Caco-2 (cell line): ENCODE measurements at regions not wholly inside any gene's neighbourhood (a gene's known extent, or its start where the extent isn't known, plus 50 kb on each side); places are given as distances from the start of the nearest gene placed in this dataset.

Experiments
- BruUV-seq: library from RNA; stranded (reverse); fragments of 400-500 nt; replicated peaks from 2 replicates; lab custom pipeline; 2021; lab: Mats Ljungman, UMichigan
- CTCF ChIA-PET: fragments of 300-600 bp; sonication (Branson Sonifier 250); formaldehyde crosslinking; loops from one replicate; lab custom pipeline; 2022; ENCODE audit warnings: antibody characterized with exemption; lab: Charles Lee
- POLR2A ChIA-PET: fragments of 300-600 bp; sonication (Branson Sonifier 250); formaldehyde crosslinking; loops from one replicate; lab custom pipeline; 2022; ENCODE audit warnings: antibody characterized with exemption; lab: Charles Lee
- DNase-seq, 2 experiments: peaks; one replicate each; pipeline versions ENCODE4 v3.0.0 to v3.0.0-alpha.2; 2020 to 2022
- H3K27me3 ChIP-seq: replicated peaks from 2 replicates; pipeline ENCODE4 v1.6.0; 2011; ENCODE audit warnings: low read length; ENCODE audit not compliant: control insufficient read depth, insufficient read depth
- H3K36me3 ChIP-seq: 2 replicates; pipeline ENCODE4 v1.5.1; 2011; ENCODE audit warnings: low read length; ENCODE audit not compliant: control insufficient read depth, insufficient read depth
- H3K4me1 ChIP-seq: fragments of 250-450 bp; sonication (Bioruptor Pico); 2 replicates; pipeline ENCODE4 v1.5.1; 2020; ENCODE audit warnings: mild to moderate bottlenecking
- H3K4me3 ChIP-seq: 2 replicates; pipeline ENCODE4 v1.5.1; 2011; ENCODE audit warnings: low read depth, mild to moderate bottlenecking, control low read depth, low read length
- H3K9me3 ChIP-seq: fragments of 250-450 bp; sonication (Bioruptor Pico); 2 replicates; pipeline ENCODE4 v1.5.1; 2020; ENCODE audit warnings: mild to moderate bottlenecking, moderate library complexity
- H3K27ac Mint-ChIP-seq: one replicate; pipeline ENCODE4 v1.8.0; 2022; ENCODE audit warnings: mixed read lengths; ENCODE audit not compliant: unreplicated experiment
- H3K27me3 Mint-ChIP-seq: one replicate; pipeline ENCODE4 v1.8.0; 2022; ENCODE audit warnings: mixed read lengths; ENCODE audit not compliant: insufficient read depth, unreplicated experiment
- H3K36me3 Mint-ChIP-seq: one replicate; pipeline ENCODE4 v1.8.0; 2022; ENCODE audit warnings: mild to moderate bottlenecking, mixed read lengths; ENCODE audit not compliant: insufficient read depth, unreplicated experiment
- H3K4me1 Mint-ChIP-seq: one replicate; pipeline ENCODE4 v1.8.0; 2022; ENCODE audit warnings: low read depth, mixed read lengths; ENCODE audit not compliant: unreplicated experiment
- H3K4me3 Mint-ChIP-seq: one replicate; pipeline ENCODE4 v1.8.0; 2022; ENCODE audit warnings: mild to moderate bottlenecking, moderate library complexity, mixed read lengths; ENCODE audit not compliant: unreplicated experiment
- H3K9me3 Mint-ChIP-seq: one replicate; pipeline ENCODE4 v1.8.0; 2022; ENCODE audit warnings: mixed read lengths; ENCODE audit not compliant: unreplicated experiment
- CTCF ChIP-seq, 2 experiments: fragments of 200-600 bp in 1 of 2; IDR thresholded peaks; 1 replicate in 1 of 2; 2 replicates in 1 of 2; pipeline versions ENCODE4 v1.5.1 to v1.8.0; 2011 to 2022; ENCODE audit warnings: antibody characterized with exemption in 1 of 2, control low read depth in 1 of 2, inconsistent platforms in 1 of 2, low read depth in 1 of 2, low read length in 1 of 2, mild to moderate bottlenecking in 1 of 2, moderate library complexity in 1 of 2; ENCODE audit not compliant: insufficient read depth in 1 of 2, severe bottlenecking in 1 of 2, unreplicated experiment in 1 of 2
- intact Hi-C: fragments of 100-400 bp; cut with micrococcal nuclease; formaldehyde crosslinking; loops from one replicate; pipeline ENCODE4 v1.10.0; 2022; ENCODE audit not compliant: unreplicated experiment

DNA sequence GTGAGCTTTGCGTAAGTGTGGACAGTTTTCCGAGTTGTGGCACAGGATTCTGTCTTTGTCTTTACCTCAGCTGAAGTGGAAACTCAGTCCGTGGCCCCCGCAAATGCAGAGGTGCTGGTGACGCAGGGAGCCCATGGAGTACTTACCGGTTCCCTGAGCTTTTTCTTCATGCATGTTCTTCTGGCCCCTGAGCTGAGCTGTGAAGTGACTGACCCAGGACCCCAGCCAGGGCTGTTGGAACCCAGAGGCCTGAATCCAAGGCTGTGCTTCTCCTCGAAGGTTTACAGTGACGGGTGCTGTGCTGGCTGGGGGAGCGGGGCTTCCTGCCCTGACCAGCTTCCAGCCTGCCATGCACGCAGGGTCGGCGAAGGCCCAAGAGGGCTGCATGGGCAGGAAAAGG, 223.5 kb downstream of the GLRX3 start:
- ChIA-PET POLR2A (no interaction called here), CTCF (interaction anchor here (0.6 kb wide), 1 partner anchor 160 kb away, joined by 6 read pairs; no protein-coding TSS in a partner anchor)
- H3K4me3 ChIP-seq: no peak overlapping the region
- H3K4me1 Mint-ChIP-seq: no peaks in the 10 kb centered on the region
- H3K27me3 Mint-ChIP-seq: peaks cover 4% of the 10 kb centered on the region
- no peaks in the 10 kb centered on the region for H3K36me3 ChIP-seq
- peak in 1 of 2 experiments; percentile 14 for DNase-seq
- no peaks in the 10 kb centered on the region for H3K27me3 ChIP-seq
- H3K9me3 Mint-ChIP-seq: peaks cover 27% of the 10 kb centered on the region
- no peak for TF ChIP-seq CTCF (IDR thresholded peaks at IDR 0.05; ENCODE audit: insufficient read depth in 1 of 2, low read depth in 1 of 2, low read length in 1 of 2, severe bottlenecking in 1 of 2, unreplicated experiment in 1 of 2)
- H3K27ac Mint-ChIP-seq: no peak overlapping the region
- BruUV-seq: no TSS peak
- H3K36me3 Mint-ChIP-seq: no peaks in the 10 kb centered on the region
- intact Hi-C loops: no loop called here
- no peaks in the 10 kb centered on the region for H3K4me1 ChIP-seq
- no peak overlapping the region for H3K4me3 Mint-ChIP-seq
- H3K9me3 ChIP-seq: no peaks in the 10 kb centered on the region

GRCh38 chr10:130360826-130361311, 224.7 kb downstream of the GLRX3 start:
- no peak overlapping the region for H3K4me3 ChIP-seq
- TF ChIP-seq CTCF (IDR thresholded peaks at IDR 0.05; ENCODE audit: insufficient read depth in 1 of 2, low read depth in 1 of 2, low read length in 1 of 2, severe bottlenecking in 1 of 2, unreplicated experiment in 1 of 2): no peak
- no peak for DNase-seq
- H3K9me3 ChIP-seq: no peaks in the 10 kb centered on the region
- no peak overlapping the region for H3K27ac Mint-ChIP-seq
- CTCF ChIA-PET: no interaction called here
- POLR2A ChIA-PET: no interaction called here
- peaks cover 4% of the 10 kb centered on the region for H3K27me3 Mint-ChIP-seq
- no peaks in the 10 kb centered on the region for H3K4me1 ChIP-seq
- H3K4me3 Mint-ChIP-seq: no peak overlapping the region
- peaks cover 32% of the 10 kb centered on the region for H3K9me3 Mint-ChIP-seq
- no peaks in the 10 kb centered on the region for H3K4me1 Mint-ChIP-seq
- no peaks in the 10 kb centered on the region for H3K27me3 ChIP-seq
- no TSS peak for BruUV-seq
- intact Hi-C loops: no loop called here
- no peaks in the 10 kb centered on the region for H3K36me3 Mint-ChIP-seq
- H3K36me3 ChIP-seq: no peaks in the 10 kb centered on the region

GRCh38 chr10:130361351-130362105, 225.3 kb downstream of the GLRX3 start:
- POLR2A ChIA-PET: no interaction called here
- H3K36me3 Mint-ChIP-seq: no peaks in the 10 kb centered on the region
- Histone ChIP-seq H3K9me3 (no peaks in the 10 kb centered on the region), H3K36me3 (no peaks in the 10 kb centered on the region), H3K4me3 (no peak overlapping the region), H3K4me1 (no peaks in the 10 kb centered on the region), H3K27me3 (no peaks in the 10 kb centered on the region)
- no peak overlapping the region for H3K27ac Mint-ChIP-seq
- CTCF ChIA-PET: no interaction called here
- peaks cover 32% of the 10 kb centered on the region for H3K9me3 Mint-ChIP-seq
- BruUV-seq: no TSS peak
- no peak overlapping the region for H3K4me3 Mint-ChIP-seq
- intact Hi-C loops: no loop called here
- no peak for DNase-seq
- no peak for TF ChIP-seq CTCF (IDR thresholded peaks at IDR 0.05; ENCODE audit: insufficient read depth in 1 of 2, low read depth in 1 of 2, low read length in 1 of 2, severe bottlenecking in 1 of 2, unreplicated experiment in 1 of 2)
- peaks cover 4% of the 10 kb centered on the region for H3K27me3 Mint-ChIP-seq
- H3K4me1 Mint-ChIP-seq: no peaks in the 10 kb centered on the region
